Heart right ventricle (tissue), 16 donors: ENCODE measurements at regions not wholly inside any gene's neighbourhood (a gene's known extent, or its start where the extent isn't known, plus 50 kb on each side); places are given as distances from the start of the nearest gene placed in this dataset.

ENCODE experiments used
- ATAC-seq, 8 donors: fragments of 200-7000 bp; cut with Tn5 transposase; one replicate each; pipeline ENCODE4 v1.9.1; 2020; ENCODE audit warnings: mild to moderate bottlenecking in 8 of 8, moderate library complexity in 8 of 8, moderate number of reproducible peaks in 1 of 8
- DNase-seq, 2 donors: peaks; one replicate each; pipeline ENCODE4 v3.0.0-alpha.2; 2020
- H3K27ac ChIP-seq, 10 donors: fragments of 200-600 bp; sonication (generic) in 2 of 10; one replicate each; pipeline versions ENCODE4 v1.5.0 to v1.8.0; 2020 to 2022; ENCODE audit warnings: mild to moderate bottlenecking in 3 of 10
- H3K27me3 ChIP-seq, 7 donors: fragments of 200-600 bp; one replicate each; pipeline ENCODE4 v1.8.0; 2021 to 2022; ENCODE audit warnings: mild to moderate bottlenecking in 2 of 7
- H3K36me3 ChIP-seq, 9 donors: fragments of 200-600 bp; sonication (generic) in 1 of 9; one replicate each; pipeline versions ENCODE4 v1.5.0 to v1.8.0; 2020 to 2022; ENCODE audit warnings: mild to moderate bottlenecking in 2 of 9
- H3K4me1 ChIP-seq, 9 donors: fragments of 200-600 bp; sonication (generic) in 1 of 9; one replicate each; pipeline versions ENCODE4 v1.5.0 to v1.8.0; 2020 to 2022; ENCODE audit warnings: mild to moderate bottlenecking in 4 of 9
- H3K4me3 ChIP-seq, 10 donors: fragments of 200-600 bp; sonication (generic) in 2 of 10; one replicate each; pipeline versions ENCODE4 v1.5.0 to v1.8.0; 2020 to 2022; ENCODE audit warnings: mild to moderate bottlenecking in 7 of 10, moderate library complexity in 2 of 10
- H3K9me3 ChIP-seq, 11 donors: fragments of 200-600 bp in 10 of 11; sonication (generic) in 2 of 11; one replicate each; pipeline versions ENCODE4 v1.5.0 to v1.8.0; 2013 to 2022; ENCODE audit warnings: mild to moderate bottlenecking in 2 of 11, control low read depth in 1 of 11, moderate library complexity in 1 of 11
- CTCF ChIP-seq, 9 donors: fragments of 200-600 bp; sonication (generic) in 2 of 9; IDR thresholded peaks; one replicate each; pipeline versions ENCODE4 v1.5.0 to v1.8.0; 2021 to 2022; ENCODE audit warnings: antibody characterized with exemption in 9 of 9, mild to moderate bottlenecking in 5 of 9, moderate library complexity in 1 of 9
- WGBS, 2 donors: extraction: QIAGEN DNeasy Blood & Tissue Kit; methylation state at CpG; one replicate each; pipeline ENCODE4 v1.1.7; 2013; ENCODE audit warnings: inconsistent platforms in 1 of 2; 5-methylcytosine and 5-hydroxymethylcytosine counted together
- intact Hi-C, 10 donors: fragments of 100-400 bp; cut with DNase I; formaldehyde crosslinking; loops; one replicate each; pipeline versions ENCODE4 v1.11.1 to v1.14.2; 2022
- donor health status: Arrhythmogenic right ventricular cardiomyopathy.
- donor health status: ischemic (EF 13 %, LVEDD 7.1; RV severe dilation, severe dysfunction).
- donor health status: healthy with polysubstance abuse.
- donor health status: DM: no; HTN: yes; CAD: no.
- donor health status: DM: no; HTN: no; CAD: no.
- donor health status: ischemic (EF 25% LVEDD 6.9; RV normal size, moderate dysfunction).
- donor health status: ischemic (EF 25% LVEDD 5.7; RV mildly dilated, moderate dysfunction).
- donor health status: healthy.
- donor health status: DM: yes; HTN: yes; CAD: no.
- donor health status: Ischemic cardiomyopathy.
- donor health status: ischemic (EF 35%, LVEDD 5.7; RV mildly dilated, moderate dysfunction).
- donor health status: nonischemic (EF 11% LVEDD 7.7; RV severe dilation, severe dysfunction).
- donor health status: DM: yes; HTN: yes; CAD: no.
- donor health status: PGD.
- donor health status: ischemic (EF 29% LVEDD 5.4; RV normal size, mild dysfunction).
- donor health status: nonischemic (EF 23%, LVEDD 6.1; RV moderate dilation, normal function).

- no peaks in the 10 kb centered on the region for H3K36me3 ChIP-seq
- WGBS, 2 donors: 87 to 91% methylated on average over 21 of the region's 21 CpGs
- intact Hi-C loops: no loop called here
- no peak for ATAC-seq
- TF ChIP-seq CTCF (IDR thresholded peaks at IDR 0.05): no peak
- H3K27ac ChIP-seq: no peak overlapping the region
- peaks cover 0 to 31% (median 0%) of the 10 kb centered on the region in 11 donors for H3K9me3 ChIP-seq
- no peaks in the 10 kb centered on the region for H3K4me1 ChIP-seq
- no peak for DNase-seq
- H3K4me3 ChIP-seq: no peak overlapping the region
- peaks cover 0 to 39% (median 7%) of the 10 kb centered on the region in 7 donors for H3K27me3 ChIP-seq
These were observed 183.9 kb downstream of the C16orf95 start for GRCh38 chr16:87133112-87133850.

GRCh38 chr16:87133966-87134627 is 183.1 kb downstream of the C16orf95 start:
- 92 to 94% methylated on average over 17 of the region's 17 CpGs for WGBS, 2 donors
- TF ChIP-seq CTCF (IDR thresholded peaks at IDR 0.05): no peak
- intact Hi-C loops: no loop called here
- H3K4me3 ChIP-seq: no peak overlapping the region
- H3K27ac ChIP-seq: no peak overlapping the region
- H3K4me1 ChIP-seq: no peaks in the 10 kb centered on the region
- ATAC-seq (no peak), DNase-seq (no peak)
- H3K36me3 ChIP-seq: no peaks in the 10 kb centered on the region
- H3K9me3 ChIP-seq: peaks cover 0 to 27% (median 0%) of the 10 kb centered on the region in 11 donors
- peaks cover 0 to 30% (median 4%) of the 10 kb centered on the region in 7 donors for H3K27me3 ChIP-seq

- peaks cover 0 to 26% (median 0%) of the 10 kb centered on the region in 11 donors for H3K9me3 ChIP-seq
- H3K4me3 ChIP-seq: no peak overlapping the region
- peaks cover 0 to 26% (median 4%) of the 10 kb centered on the region in 7 donors for H3K27me3 ChIP-seq
- intact Hi-C loops: no loop called here
- TF ChIP-seq CTCF (IDR thresholded peaks at IDR 0.05): no peak
- DNase-seq (no peak), ATAC-seq (no peak)
- WGBS, 2 donors: 95% methylated on average over 7 of the region's 7 CpGs
- no peaks in the 10 kb centered on the region for H3K36me3 ChIP-seq
- H3K27ac ChIP-seq: no peak overlapping the region
- no peaks in the 10 kb centered on the region for H3K4me1 ChIP-seq
These were observed 182.6 kb downstream of the C16orf95 start for GRCh38 chr16:87134628-87134995.

- DNase-seq (no peak), ATAC-seq (no peak)
- H3K4me1 ChIP-seq: no peaks in the 10 kb centered on the region
- H3K9me3 ChIP-seq: peaks cover 0 to 29% (median 0%) of the 10 kb centered on the region in 11 donors
- no peak for TF ChIP-seq CTCF (IDR thresholded peaks at IDR 0.05)
- H3K4me3 ChIP-seq: no peak overlapping the region
- 63 to 69% methylated on average over 9 of the region's 9 CpGs for WGBS, 2 donors
- no peak overlapping the region for H3K27ac ChIP-seq
- H3K36me3 ChIP-seq: no peaks in the 10 kb centered on the region
- intact Hi-C loops: no loop called here
- H3K27me3 ChIP-seq: peaks cover 0 to 18% (median 3%) of the 10 kb centered on the region in 7 donors
These were observed 181.8 kb downstream of the C16orf95 start for GRCh38 chr16:87135246-87136030.
